ENCODE measurements at regions not wholly inside any gene's neighbourhood (a gene's known extent, or its start where the extent isn't known, plus 50 kb on each side); places are given as distances from the start of the nearest gene placed in this dataset.
"Not testable (repeated sequence)": the region's sequence is repeated elsewhere in the genome, so short reads cannot be mapped to it uniquely, and the experiment has no call there.

- Histone ChIP-seq H3K9me3 (ENCODE audit: control insufficient read depth in 2 of 2, low read length in 2 of 2) (no peaks in the 10 kb centered on the region), H3K36me3 (ENCODE audit: control insufficient read depth in 2 of 2, insufficient read depth in 2 of 2, low read length in 2 of 2) (no peaks in the 10 kb centered on the region), H3K4me1 (ENCODE audit: control insufficient read depth in 2 of 2, insufficient read depth in 2 of 2, low read length in 2 of 2) (no peaks in the 10 kb centered on the region), H3K27me3 (ENCODE audit: control insufficient read depth in 2 of 2, insufficient read depth in 2 of 2, low read length in 2 of 2) (no peaks in the 10 kb centered on the region), H3K4me3 (ENCODE audit: low read length in 2 of 2) (no peak overlapping the region), H3K27ac (ENCODE audit: low read depth in 2 of 2, low read length in 2 of 2) (no peak overlapping the region), H3K9ac (ENCODE audit: low read depth in 1 of 2, low read length in 2 of 2) (no peak overlapping the region)
These were observed 1153.4 kb downstream of the TMEM121 start for GRCh38 chr14:106679776-106680175.

- Histone ChIP-seq H3K4me3 (ENCODE audit: low read length in 2 of 2) (no peak overlapping the region), H3K36me3 (ENCODE audit: control insufficient read depth in 2 of 2, insufficient read depth in 2 of 2, low read length in 2 of 2) (no peaks in the 10 kb centered on the region), H3K27me3 (ENCODE audit: control insufficient read depth in 2 of 2, insufficient read depth in 2 of 2, low read length in 2 of 2) (no peaks in the 10 kb centered on the region), H3K9ac (ENCODE audit: low read depth in 1 of 2, low read length in 2 of 2) (no peak overlapping the region), H3K4me1 (ENCODE audit: control insufficient read depth in 2 of 2, insufficient read depth in 2 of 2, low read length in 2 of 2) (no peaks in the 10 kb centered on the region), H3K9me3 (ENCODE audit: control insufficient read depth in 2 of 2, low read length in 2 of 2) (no peaks in the 10 kb centered on the region), H3K27ac (ENCODE audit: low read depth in 2 of 2, low read length in 2 of 2) (no peak overlapping the region)
These were observed 1154.8 kb downstream of the TMEM121 start for GRCh38 chr14:106681161-106681560.

- H3K4me3 ChIP-seq (ENCODE audit: low read length in 2 of 2): no peak overlapping the region
- no peak overlapping the region for H3K9ac ChIP-seq (ENCODE audit: low read depth in 1 of 2, low read length in 2 of 2)
- H3K9me3 ChIP-seq (ENCODE audit: control insufficient read depth in 2 of 2, low read length in 2 of 2): no peaks in the 10 kb centered on the region
- H3K27ac ChIP-seq (ENCODE audit: low read depth in 2 of 2, low read length in 2 of 2): no peak overlapping the region
- H3K36me3 ChIP-seq (ENCODE audit: control insufficient read depth in 2 of 2, insufficient read depth in 2 of 2, low read length in 2 of 2): no peaks in the 10 kb centered on the region
- no peaks in the 10 kb centered on the region for H3K4me1 ChIP-seq (ENCODE audit: control insufficient read depth in 2 of 2, insufficient read depth in 2 of 2, low read length in 2 of 2)
- H3K27me3 ChIP-seq (ENCODE audit: control insufficient read depth in 2 of 2, insufficient read depth in 2 of 2, low read length in 2 of 2): no peaks in the 10 kb centered on the region
These were observed 1155.2 kb downstream of the TMEM121 start for GRCh38 chr14:106681568-106681967.

GRCh38 chr14:106683631-106684030, 1157.2 kb downstream of the TMEM121 start:
- Histone ChIP-seq H3K4me1 (ENCODE audit: control insufficient read depth in 2 of 2, insufficient read depth in 2 of 2, low read length in 2 of 2) (no peaks in the 10 kb centered on the region), H3K4me3 (ENCODE audit: low read length in 2 of 2) (no peak overlapping the region)

GRCh38 chr14:106686533-106686932, 1160.2 kb downstream of the TMEM121 start:
- Histone ChIP-seq H3K27me3 (ENCODE audit: control insufficient read depth in 2 of 2, insufficient read depth in 2 of 2, low read length in 2 of 2) (no peaks in the 10 kb centered on the region), H3K36me3 (ENCODE audit: control insufficient read depth in 2 of 2, insufficient read depth in 2 of 2, low read length in 2 of 2) (no peaks in the 10 kb centered on the region), H3K27ac (ENCODE audit: low read depth in 2 of 2, low read length in 2 of 2) (no peak overlapping the region), H3K9me3 (ENCODE audit: control insufficient read depth in 2 of 2, low read length in 2 of 2) (no peaks in the 10 kb centered on the region), H3K9ac (ENCODE audit: low read depth in 1 of 2, low read length in 2 of 2) (no peak overlapping the region), H3K4me1 (ENCODE audit: control insufficient read depth in 2 of 2, insufficient read depth in 2 of 2, low read length in 2 of 2) (no peaks in the 10 kb centered on the region), H3K4me3 (ENCODE audit: low read length in 2 of 2) (no peak overlapping the region)

More at GRCh38 chr14:106683631-106684030, 1157.2 kb downstream of the TMEM121 start:
- Histone ChIP-seq H3K9ac (ENCODE audit: low read depth in 1 of 2, low read length in 2 of 2) (no peak overlapping the region), H3K9me3 (ENCODE audit: control insufficient read depth in 2 of 2, low read length in 2 of 2) (no peaks in the 10 kb centered on the region), H3K27ac (ENCODE audit: low read depth in 2 of 2, low read length in 2 of 2) (no peak overlapping the region), H3K36me3 (ENCODE audit: control insufficient read depth in 2 of 2, insufficient read depth in 2 of 2, low read length in 2 of 2) (no peaks in the 10 kb centered on the region), H3K27me3 (ENCODE audit: control insufficient read depth in 2 of 2, insufficient read depth in 2 of 2, low read length in 2 of 2) (no peaks in the 10 kb centered on the region)

GRCh38 chr14:106690333-106690891, 1164.0 kb downstream of the TMEM121 start:
- Histone ChIP-seq H3K9me3 (ENCODE audit: control insufficient read depth in 2 of 2, low read length in 2 of 2) (no peaks in the 10 kb centered on the region), H3K27me3 (ENCODE audit: control insufficient read depth in 2 of 2, insufficient read depth in 2 of 2, low read length in 2 of 2) (no peaks in the 10 kb centered on the region), H3K4me3 (ENCODE audit: low read length in 2 of 2) (no peak overlapping the region), H3K27ac (ENCODE audit: low read depth in 2 of 2, low read length in 2 of 2) (no peak overlapping the region), H3K4me1 (ENCODE audit: control insufficient read depth in 2 of 2, insufficient read depth in 2 of 2, low read length in 2 of 2) (no peaks in the 10 kb centered on the region), H3K36me3 (ENCODE audit: control insufficient read depth in 2 of 2, insufficient read depth in 2 of 2, low read length in 2 of 2) (no peaks in the 10 kb centered on the region), H3K9ac (ENCODE audit: low read depth in 1 of 2, low read length in 2 of 2) (no peak overlapping the region)

- no peak overlapping the region for H3K4me3 ChIP-seq (ENCODE audit: low read length in 2 of 2)
- no peak overlapping the region for H3K27ac ChIP-seq (ENCODE audit: low read depth in 2 of 2, low read length in 2 of 2)
- no peaks in the 10 kb centered on the region for H3K9me3 ChIP-seq (ENCODE audit: control insufficient read depth in 2 of 2, low read length in 2 of 2)
- H3K27me3 ChIP-seq (ENCODE audit: control insufficient read depth in 2 of 2, insufficient read depth in 2 of 2, low read length in 2 of 2): no peaks in the 10 kb centered on the region
- no peak overlapping the region for H3K9ac ChIP-seq (ENCODE audit: low read depth in 1 of 2, low read length in 2 of 2)
- H3K36me3 ChIP-seq (ENCODE audit: control insufficient read depth in 2 of 2, insufficient read depth in 2 of 2, low read length in 2 of 2): no peaks in the 10 kb centered on the region
- no peaks in the 10 kb centered on the region for H3K4me1 ChIP-seq (ENCODE audit: control insufficient read depth in 2 of 2, insufficient read depth in 2 of 2, low read length in 2 of 2)
These were observed 1165.4 kb downstream of the TMEM121 start for GRCh38 chr14:106691601-106692291.

- H3K9ac ChIP-seq (ENCODE audit: low read depth in 1 of 2, low read length in 2 of 2): no peak overlapping the region
- H3K27ac ChIP-seq (ENCODE audit: low read depth in 2 of 2, low read length in 2 of 2): no peak overlapping the region
- H3K4me1 ChIP-seq (ENCODE audit: control insufficient read depth in 2 of 2, insufficient read depth in 2 of 2, low read length in 2 of 2): no peaks in the 10 kb centered on the region
- H3K9me3 ChIP-seq (ENCODE audit: control insufficient read depth in 2 of 2, low read length in 2 of 2): no peaks in the 10 kb centered on the region
- no peaks in the 10 kb centered on the region for H3K36me3 ChIP-seq (ENCODE audit: control insufficient read depth in 2 of 2, insufficient read depth in 2 of 2, low read length in 2 of 2)
- H3K4me3 ChIP-seq (ENCODE audit: low read length in 2 of 2): no peak overlapping the region
- no peaks in the 10 kb centered on the region for H3K27me3 ChIP-seq (ENCODE audit: control insufficient read depth in 2 of 2, insufficient read depth in 2 of 2, low read length in 2 of 2)
These were observed 1168.4 kb downstream of the TMEM121 start for GRCh38 chr14:106694638-106695393.

GRCh38 chr14:106698620-106699267, 1172.4 kb downstream of the TMEM121 start:
- not testable (repeated sequence) for H3K9ac ChIP-seq (ENCODE audit: low read depth in 1 of 2, low read length in 2 of 2); H3K27ac ChIP-seq (ENCODE audit: low read depth in 2 of 2, low read length in 2 of 2); H3K36me3 ChIP-seq (ENCODE audit: control insufficient read depth in 2 of 2, insufficient read depth in 2 of 2, low read length in 2 of 2); H3K9me3 ChIP-seq (ENCODE audit: control insufficient read depth in 2 of 2, low read length in 2 of 2); H3K4me1 ChIP-seq (ENCODE audit: control insufficient read depth in 2 of 2, insufficient read depth in 2 of 2, low read length in 2 of 2); H3K4me3 ChIP-seq (ENCODE audit: low read length in 2 of 2); H3K27me3 ChIP-seq (ENCODE audit: control insufficient read depth in 2 of 2, insufficient read depth in 2 of 2, low read length in 2 of 2)

- H3K36me3 ChIP-seq (ENCODE audit: control insufficient read depth in 2 of 2, insufficient read depth in 2 of 2, low read length in 2 of 2); H3K4me1 ChIP-seq (ENCODE audit: control insufficient read depth in 2 of 2, insufficient read depth in 2 of 2, low read length in 2 of 2); H3K27ac ChIP-seq (ENCODE audit: low read depth in 2 of 2, low read length in 2 of 2); H3K9ac ChIP-seq (ENCODE audit: low read depth in 1 of 2, low read length in 2 of 2); H3K9me3 ChIP-seq (ENCODE audit: control insufficient read depth in 2 of 2, low read length in 2 of 2); H3K27me3 ChIP-seq (ENCODE audit: control insufficient read depth in 2 of 2, insufficient read depth in 2 of 2, low read length in 2 of 2); H3K4me3 ChIP-seq (ENCODE audit: low read length in 2 of 2): not testable (repeated sequence)
These were observed 1177.3 kb downstream of the TMEM121 start for GRCh38 chr14:106703651-106704050.
